ENCODE measurements at regions not wholly inside any gene's neighbourhood (a gene's known extent, or its start where the extent isn't known, plus 50 kb on each side); places are given as distances from the start of the nearest gene placed in this dataset.

- no peak overlapping the region for H3K4me3 Mint-ChIP-seq
- peaks cover 29% of the 10 kb centered on the region for H3K4me1 Mint-ChIP-seq
- TF ChIP-seq CTCF (IDR thresholded peaks at IDR 0.05; ENCODE audit: unreplicated experiment), result no peak
- H3K36me3 Mint-ChIP-seq, result no peaks in the 10 kb centered on the region
- DNase-seq (ENCODE audit: low spot score in 2 of 2, unreplicated experiment in 2 of 2), result no peak
- H3K27ac Mint-ChIP-seq, result peak overlapping the region; percentile 22
- H3K9me3 Mint-ChIP-seq, result no peaks in the 10 kb centered on the region
- no peaks in the 10 kb centered on the region for H3K27me3 Mint-ChIP-seq (ENCODE audit: low read depth)
These were observed 642.7 kb downstream of the IPMK start for GRCh38 chr10:57624856-57625592.

- H3K27me3 Mint-ChIP-seq (ENCODE audit: low read depth), result no peaks in the 10 kb centered on the region
- H3K36me3 Mint-ChIP-seq, result no peaks in the 10 kb centered on the region
- no peak for DNase-seq (ENCODE audit: low spot score in 2 of 2, unreplicated experiment in 2 of 2)
- no peak overlapping the region for H3K4me3 Mint-ChIP-seq
- TF ChIP-seq CTCF (IDR thresholded peaks at IDR 0.05; ENCODE audit: unreplicated experiment), result no peak
- no peaks in the 10 kb centered on the region for H3K9me3 Mint-ChIP-seq
- H3K4me1 Mint-ChIP-seq, result peaks cover 29% of the 10 kb centered on the region
- H3K27ac Mint-ChIP-seq, result no peak overlapping the region
These were observed 643.6 kb downstream of the IPMK start for GRCh38 chr10:57624066-57624465.

GRCh38 chr10:57621466-57621865 lies 646.2 kb downstream of the IPMK start:
- no peak for DNase-seq (ENCODE audit: low spot score in 2 of 2, unreplicated experiment in 2 of 2)
- no peaks in the 10 kb centered on the region for H3K9me3 Mint-ChIP-seq
- no peak overlapping the region for H3K4me3 Mint-ChIP-seq
- H3K27ac Mint-ChIP-seq, result no peak overlapping the region
- no peak for TF ChIP-seq CTCF (IDR thresholded peaks at IDR 0.05; ENCODE audit: unreplicated experiment)
- no peaks in the 10 kb centered on the region for H3K27me3 Mint-ChIP-seq (ENCODE audit: low read depth)
- H3K4me1 Mint-ChIP-seq, result peaks cover 16% of the 10 kb centered on the region
- H3K36me3 Mint-ChIP-seq, result no peaks in the 10 kb centered on the region

GRCh38 chr10:57605948-57606485 lies 661.7 kb downstream of the IPMK start:
- no peak for DNase-seq (ENCODE audit: low spot score in 2 of 2, unreplicated experiment in 2 of 2)
- no peaks in the 10 kb centered on the region for H3K9me3 Mint-ChIP-seq
- no peaks in the 10 kb centered on the region for H3K36me3 Mint-ChIP-seq
- TF ChIP-seq CTCF (IDR thresholded peaks at IDR 0.05; ENCODE audit: unreplicated experiment), result no peak
- H3K4me1 Mint-ChIP-seq, result peaks cover 2% of the 10 kb centered on the region
- no peaks in the 10 kb centered on the region for H3K27me3 Mint-ChIP-seq (ENCODE audit: low read depth)
- no peak overlapping the region for H3K4me3 Mint-ChIP-seq
- H3K27ac Mint-ChIP-seq, result no peak overlapping the region

- Mint-ChIP-seq H3K9me3 (peaks cover 6% of the 10 kb centered on the region), H3K36me3 (no peaks in the 10 kb centered on the region), H3K4me1 (peaks cover 8% of the 10 kb centered on the region), H3K27ac (no peak overlapping the region), H3K4me3 (no peak overlapping the region), H3K27me3 (ENCODE audit: low read depth) (no peaks in the 10 kb centered on the region)
- DNase-seq (ENCODE audit: low spot score in 2 of 2, unreplicated experiment in 2 of 2), result no peak
- TF ChIP-seq CTCF (IDR thresholded peaks at IDR 0.05; ENCODE audit: unreplicated experiment), result no peak
These were observed 668.3 kb downstream of the IPMK start for GRCh38 chr10:57599440-57599839.
